ENCODE measurements at regions not wholly inside any gene's neighbourhood (a gene's known extent, or its start where the extent isn't known, plus 50 kb on each side); places are given as distances from the start of the nearest gene placed in this dataset.

DNA sequence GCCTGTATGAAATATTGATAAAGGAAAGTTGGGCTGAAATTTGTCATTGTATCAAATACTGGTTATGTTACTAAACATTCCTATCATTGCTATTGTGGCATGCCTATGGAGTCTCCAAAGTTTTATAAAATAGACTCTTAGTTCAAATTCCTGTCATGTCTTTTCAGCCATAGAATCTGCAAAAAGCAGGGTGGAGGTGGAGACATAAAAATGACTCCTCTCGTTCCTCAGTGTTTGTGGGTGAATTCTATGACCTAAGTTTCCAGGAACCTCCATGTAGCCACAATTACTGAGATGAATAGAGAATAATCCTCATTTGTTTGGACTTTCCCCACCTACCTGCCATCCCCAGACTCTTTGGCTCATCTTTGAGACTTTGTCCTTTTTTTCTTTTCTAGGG lies 326.3 kb upstream of the ETAA1 start:
- CTCF ChIA-PET, result no interaction called here
- H3K79me2 ChIP-seq (ENCODE audit: control insufficient read depth, insufficient read depth, low read length), result no peaks in the 10 kb centered on the region
- H3K4me2 ChIP-seq (ENCODE audit: insufficient read depth, low read length), result no peak overlapping the region
- peaks cover 2 to 3% of the 10 kb centered on the region in 2 experiments for H3K27me3 ChIP-seq (ENCODE audit: control insufficient read depth in 2 of 2, insufficient read depth in 2 of 2, low read length in 2 of 2)
- TF ChIP-seq FOS (IDR thresholded peaks at IDR 0.05; ENCODE audit: borderline replicate concordance, insufficient read depth, low read length), result no peak
- TF ChIP-seq JUN (IDR thresholded peaks at IDR 0.05; ENCODE audit: borderline replicate concordance, insufficient read depth, insufficient read length, low read depth), result no peak
- no peak for TF ChIP-seq POLR2A (IDR thresholded peaks at IDR 0.05; ENCODE audit: low read depth, low read length)
- TF ChIP-seq GATA2 (IDR thresholded peaks at IDR 0.05; ENCODE audit: insufficient read depth, insufficient read length, low read depth, low read length), result no peak
- TF ChIP-seq MAX (IDR thresholded peaks at IDR 0.05; ENCODE audit: insufficient read depth, insufficient read length), result no peak
- TF ChIP-seq MYC (IDR thresholded peaks at IDR 0.05; ENCODE audit: low read depth, low read length), result no peak
- no peak for TF ChIP-seq POLR2AphosphoS5 (IDR thresholded peaks at IDR 0.05; ENCODE audit: insufficient read depth, low read depth, low read length)
- TF ChIP-seq CTCF (IDR thresholded peaks at IDR 0.05; ENCODE audit: extremely low read depth in 1 of 2, insufficient read depth in 1 of 2, low read depth in 1 of 2, low read length in 2 of 2), result no peak
- no peak for TF ChIP-seq EZH2 (IDR thresholded peaks at IDR 0.05; ENCODE audit: borderline replicate concordance, low read depth, low read length, severe bottlenecking)
- intact Hi-C loops (cut with micrococcal nuclease), result no loop called here
- no peak overlapping the region for H3K4me3 ChIP-seq (replicated peaks in 1 of 3; ENCODE audit: insufficient read depth in 1 of 3, low read depth in 1 of 3, low read length in 3 of 3)
- no peaks in the 10 kb centered on the region for H3K9me1 ChIP-seq (replicated peaks; ENCODE audit: control insufficient read depth, extremely low read depth, insufficient read depth, low read length)
- FAIRE-seq, result no peak
- H3K36me3 ChIP-seq (ENCODE audit: control insufficient read depth in 2 of 2, extremely low read depth in 1 of 2, insufficient read depth in 2 of 2, low read length in 2 of 2), result no peaks in the 10 kb centered on the region
- dilution Hi-C loops (cut with MboI; ENCODE audit: extremely low pct_ligation_motif_present, low sequenced_read_pairs), result no loop called here
- no peaks in the 10 kb centered on the region for H4K20me1 ChIP-seq (replicated peaks; ENCODE audit: control insufficient read depth, extremely low read depth, insufficient read depth, low read length)
- no peak overlapping the region for H2AFZ ChIP-seq (ENCODE audit: low read depth, low read length)
- no peak overlapping the region for H3K27ac ChIP-seq (ENCODE audit: insufficient read depth, low read depth, low read length)
- POLR2A ChIA-PET, result no interaction called here
- BruUV-seq (replicated peaks), result no TSS peak
- H3K9ac ChIP-seq (replicated peaks; ENCODE audit: extremely low read depth, insufficient read depth, low read length), result no peak overlapping the region
- H3K9me3 ChIP-seq (replicated peaks; ENCODE audit: control insufficient read depth, insufficient read depth, low read length), result no peaks in the 10 kb centered on the region
- H3K4me1 ChIP-seq (ENCODE audit: control insufficient read depth, extremely low read depth, insufficient read depth, low read length), result no peaks in the 10 kb centered on the region
- no peak for DNase-seq (ENCODE audit: low read depth, low spot score)

Data from endothelial cell of umbilical vein (primary cell).